Gastrocnemius medialis (tissue), 4 donors: ENCODE measurements at regions not wholly inside any gene's neighbourhood (a gene's known extent, or its start where the extent isn't known, plus 50 kb on each side); places are given as distances from the start of the nearest gene placed in this dataset.

Experiments used
- ATAC-seq, 2 donors: fragments of 150-250 bp; one replicate each; pipeline ENCODE4 v1.9.1; 2016
- DNase-seq, 2 donors: peaks; one replicate each; pipeline ENCODE4 v3.0.0-alpha.2; 2019
- H3K27ac ChIP-seq, 4 donors: fragments of 200-600 bp; sonication (generic); 1 replicate in 1 of 4; 2 replicates in 3 of 4; pipeline ENCODE4 v1.5.1; 2016 to 2018; ENCODE audit warnings: mild to moderate bottlenecking in 2 of 4, moderate library complexity in 1 of 4
- H3K27me3 ChIP-seq, 3 donors: fragments of 200-600 bp; sonication (generic) in 2 of 3; 1 replicate in 1 of 3; 2 replicates in 2 of 3; pipeline versions ENCODE4 v1.5.1 to v1.6.0; 2016 to 2019; ENCODE audit warnings: mild to moderate bottlenecking in 1 of 3, moderate library complexity in 1 of 3
- H3K36me3 ChIP-seq, 2 donors: fragments of 200-600 bp; sonication (generic) in 1 of 2; one replicate each; pipeline ENCODE4 v1.5.1; 2017 to 2018
- H3K4me1 ChIP-seq, 2 donors: fragments of 200-600 bp; sonication (generic) in 1 of 2; one replicate each; pipeline ENCODE4 v1.5.1; 2016 to 2017; ENCODE audit warnings: mild to moderate bottlenecking in 2 of 2
- H3K4me3 ChIP-seq, 4 donors: fragments of 200-600 bp; sonication (generic) in 3 of 4; 1 replicate in 1 of 4; 2 replicates in 3 of 4; pipeline ENCODE4 v1.5.1; 2016 to 2019; ENCODE audit warnings: mild to moderate bottlenecking in 2 of 4
- H3K9me3 ChIP-seq, 3 donors: fragments of 200-600 bp; sonication (generic) in 2 of 3; 1 replicate in 1 of 3; 2 replicates in 2 of 3; pipeline ENCODE4 v1.5.1; 2016 to 2019
- POLR2A ChIP-seq, 2 donors: fragments of 450-650 bp; IDR thresholded peaks; one replicate each; pipeline ENCODE4 v1.6.1; 2017; ENCODE audit warnings: antibody characterized with exemption in 2 of 2, mild to moderate bottlenecking in 2 of 2, moderate library complexity in 2 of 2
- in situ Hi-C, 4 donors: fragments of 200-750 bp; cut with MboI; loops; one replicate each; pipeline versions ENCODE4 v1.15.0 to v1.8.0; 2017; ENCODE audit warnings: low sequenced_read_pairs in 4 of 4
- intact Hi-C: fragments of 100-400 bp; cut with DNase I; formaldehyde crosslinking; loops from one replicate; pipeline ENCODE4 v1.15.1; 2023; ENCODE audit warnings: low total_unique reads
- TF ChIP-seq, protein P1 (sequence below), 5 experiments: fragments of 450-650 bp in 3 of 5; fragments of 200-600 bp in 2 of 5; sonication (generic) in 2 of 5; IDR thresholded peaks in 4 of 5; conservative IDR thresholded peaks in 1 of 5; 1 replicate in 4 of 5; 2 replicates in 1 of 5; pipeline ENCODE4 v1.5.1; 2016 to 2019; ENCODE audit warnings: antibody characterized with exemption in 5 of 5, mild to moderate bottlenecking in 3 of 5, moderate library complexity in 3 of 5

DNA sequence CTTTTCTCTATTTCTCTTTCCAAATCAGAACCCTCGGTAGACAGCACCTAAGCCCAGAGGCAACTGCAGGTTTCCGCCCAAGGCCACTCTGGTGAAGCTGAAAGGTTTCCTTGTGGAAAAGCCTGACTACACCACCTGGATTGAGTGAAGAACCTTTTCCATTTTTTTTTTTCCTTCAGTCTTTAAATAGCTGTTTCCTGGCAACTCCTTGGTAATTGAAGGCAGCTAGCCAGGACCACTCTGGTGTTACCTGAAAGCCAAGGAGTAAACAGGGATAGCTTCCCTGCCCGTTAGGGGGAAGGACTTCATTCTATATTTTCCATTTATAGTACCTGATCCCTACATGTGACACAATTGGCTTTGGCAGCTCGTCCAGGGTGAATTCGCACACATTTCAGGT is 1238.4 kb downstream of the GRIK2 start:
- H3K36me3 ChIP-seq: no peaks in the 10 kb centered on the region
- in situ Hi-C loops (no loop called here), intact Hi-C loops (no loop called here)
- no peaks in the 10 kb centered on the region for H3K9me3 ChIP-seq
- H3K4me1 ChIP-seq: no peaks in the 10 kb centered on the region
- no peak for ATAC-seq
- H3K4me3 ChIP-seq: no peak overlapping the region
- no peaks in the 10 kb centered on the region for H3K27me3 ChIP-seq
- TF ChIP-seq POLR2A (IDR thresholded peaks at IDR 0.05): no peak
- TF ChIP-seq, protein P1, sequence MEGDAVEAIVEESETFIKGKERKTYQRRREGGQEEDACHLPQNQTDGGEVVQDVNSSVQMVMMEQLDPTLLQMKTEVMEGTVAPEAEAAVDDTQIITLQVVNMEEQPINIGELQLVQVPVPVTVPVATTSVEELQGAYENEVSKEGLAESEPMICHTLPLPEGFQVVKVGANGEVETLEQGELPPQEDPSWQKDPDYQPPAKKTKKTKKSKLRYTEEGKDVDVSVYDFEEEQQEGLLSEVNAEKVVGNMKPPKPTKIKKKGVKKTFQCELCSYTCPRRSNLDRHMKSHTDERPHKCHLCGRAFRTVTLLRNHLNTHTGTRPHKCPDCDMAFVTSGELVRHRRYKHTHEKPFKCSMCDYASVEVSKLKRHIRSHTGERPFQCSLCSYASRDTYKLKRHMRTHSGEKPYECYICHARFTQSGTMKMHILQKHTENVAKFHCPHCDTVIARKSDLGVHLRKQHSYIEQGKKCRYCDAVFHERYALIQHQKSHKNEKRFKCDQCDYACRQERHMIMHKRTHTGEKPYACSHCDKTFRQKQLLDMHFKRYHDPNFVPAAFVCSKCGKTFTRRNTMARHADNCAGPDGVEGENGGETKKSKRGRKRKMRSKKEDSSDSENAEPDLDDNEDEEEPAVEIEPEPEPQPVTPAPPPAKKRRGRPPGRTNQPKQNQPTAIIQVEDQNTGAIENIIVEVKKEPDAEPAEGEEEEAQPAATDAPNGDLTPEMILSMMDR (IDR thresholded peaks at IDR 0.05 in 4 of 5, conservative IDR thresholded peaks at IDR 0.05 in 1 of 5): no peak
- no peak overlapping the region for H3K27ac ChIP-seq
- DNase-seq: no peak

DNA sequence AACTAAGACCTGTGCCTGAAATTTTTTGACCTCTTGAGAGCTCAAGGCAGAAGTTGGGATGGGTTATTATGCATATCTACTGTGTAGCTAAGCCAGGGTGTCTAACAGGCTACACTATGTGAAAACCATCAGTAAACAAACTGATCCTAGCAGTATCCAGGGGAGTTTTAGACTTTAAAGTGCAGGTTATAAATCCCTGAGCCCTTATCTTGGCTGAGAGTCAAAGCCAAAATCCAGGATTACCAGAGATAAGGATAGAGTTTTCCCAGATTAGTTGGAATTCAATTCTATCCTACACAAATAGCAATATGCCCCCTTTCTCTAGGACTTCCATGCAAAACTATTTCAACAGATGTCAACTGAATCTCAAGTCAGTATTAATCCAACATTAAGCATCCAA is 1229.7 kb downstream of the GRIK2 start:
- Histone ChIP-seq H3K36me3 (no peaks in the 10 kb centered on the region), H3K4me1 (no peaks in the 10 kb centered on the region), H3K9me3 (no peaks in the 10 kb centered on the region), H3K4me3 (no peak overlapping the region), H3K27ac (no peak overlapping the region), H3K27me3 (no peaks in the 10 kb centered on the region)
- in situ Hi-C loops: no loop called here
- DNase-seq (no peak), ATAC-seq (no peak)
- TF ChIP-seq, protein P1 (IDR thresholded peaks at IDR 0.05 in 4 of 5, conservative IDR thresholded peaks at IDR 0.05 in 1 of 5): no peak
- TF ChIP-seq POLR2A (IDR thresholded peaks at IDR 0.05): no peak
- intact Hi-C loops: no loop called here

DNA sequence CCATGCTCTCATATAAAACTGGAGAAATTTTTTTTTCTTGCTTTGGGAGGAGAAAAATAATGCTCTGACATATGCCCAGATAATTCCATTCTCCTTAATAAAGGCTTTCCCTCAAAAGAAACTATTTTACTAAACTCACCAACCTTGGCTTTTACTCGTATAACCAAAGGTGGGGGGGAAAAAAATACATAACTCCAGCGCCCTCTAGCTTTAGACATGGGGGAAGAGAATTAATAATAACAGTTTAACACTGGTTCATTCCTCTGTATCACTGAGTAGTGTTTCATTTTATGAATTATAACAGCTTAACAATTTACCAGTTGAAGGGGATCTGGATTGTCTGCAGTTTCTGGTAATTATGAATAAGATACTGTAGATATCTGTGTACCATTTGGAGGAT is 1226.1 kb downstream of the GRIK2 start:
- no peaks in the 10 kb centered on the region for H3K27me3 ChIP-seq
- no peak for TF ChIP-seq POLR2A (IDR thresholded peaks at IDR 0.05)
- TF ChIP-seq, protein P1 (IDR thresholded peaks at IDR 0.05 in 4 of 5, conservative IDR thresholded peaks at IDR 0.05 in 1 of 5): peak in 1 of 5 experiments; percentile 11
- ATAC-seq (no peak), DNase-seq (no peak)
- H3K27ac ChIP-seq: no peak overlapping the region
- H3K9me3 ChIP-seq: no peaks in the 10 kb centered on the region
- in situ Hi-C loops (no loop called here), intact Hi-C loops (no loop called here)
- H3K4me1 ChIP-seq: no peaks in the 10 kb centered on the region
- H3K4me3 ChIP-seq: no peak overlapping the region
- no peaks in the 10 kb centered on the region for H3K36me3 ChIP-seq

DNA sequence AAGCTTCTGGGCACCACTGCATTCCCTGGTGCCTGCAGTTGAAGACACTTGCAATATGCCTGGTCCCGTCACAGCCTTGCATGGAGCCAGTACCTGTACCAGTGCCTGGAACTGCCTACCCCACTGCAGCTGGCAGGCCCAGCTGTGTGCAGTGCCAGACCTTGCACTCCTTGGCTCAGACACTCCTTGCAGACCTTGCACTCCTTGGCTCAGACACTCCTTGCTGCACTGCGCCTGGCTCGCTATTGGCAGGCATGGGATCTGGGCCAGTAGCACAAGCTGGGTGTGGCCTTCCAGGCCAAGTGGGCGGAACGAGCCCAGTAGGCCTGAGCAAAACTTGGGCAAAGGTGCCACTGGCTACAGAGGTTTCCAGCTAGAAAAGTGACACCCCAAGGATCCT is 1189.1 kb downstream of the GRIK2 start:
- TF ChIP-seq POLR2A (IDR thresholded peaks at IDR 0.05): no peak
- TF ChIP-seq, protein P1 (IDR thresholded peaks at IDR 0.05 in 4 of 5, conservative IDR thresholded peaks at IDR 0.05 in 1 of 5): no peak
- in situ Hi-C loops: no loop called here
- no peaks in the 10 kb centered on the region for H3K36me3 ChIP-seq
- no peak overlapping the region for H3K27ac ChIP-seq
- no peak overlapping the region for H3K4me3 ChIP-seq
- H3K9me3 ChIP-seq: no peaks in the 10 kb centered on the region
- no peaks in the 10 kb centered on the region for H3K4me1 ChIP-seq
- DNase-seq (no peak), ATAC-seq (no peak)
- no peaks in the 10 kb centered on the region for H3K27me3 ChIP-seq
- intact Hi-C loops: no loop called here

DNA sequence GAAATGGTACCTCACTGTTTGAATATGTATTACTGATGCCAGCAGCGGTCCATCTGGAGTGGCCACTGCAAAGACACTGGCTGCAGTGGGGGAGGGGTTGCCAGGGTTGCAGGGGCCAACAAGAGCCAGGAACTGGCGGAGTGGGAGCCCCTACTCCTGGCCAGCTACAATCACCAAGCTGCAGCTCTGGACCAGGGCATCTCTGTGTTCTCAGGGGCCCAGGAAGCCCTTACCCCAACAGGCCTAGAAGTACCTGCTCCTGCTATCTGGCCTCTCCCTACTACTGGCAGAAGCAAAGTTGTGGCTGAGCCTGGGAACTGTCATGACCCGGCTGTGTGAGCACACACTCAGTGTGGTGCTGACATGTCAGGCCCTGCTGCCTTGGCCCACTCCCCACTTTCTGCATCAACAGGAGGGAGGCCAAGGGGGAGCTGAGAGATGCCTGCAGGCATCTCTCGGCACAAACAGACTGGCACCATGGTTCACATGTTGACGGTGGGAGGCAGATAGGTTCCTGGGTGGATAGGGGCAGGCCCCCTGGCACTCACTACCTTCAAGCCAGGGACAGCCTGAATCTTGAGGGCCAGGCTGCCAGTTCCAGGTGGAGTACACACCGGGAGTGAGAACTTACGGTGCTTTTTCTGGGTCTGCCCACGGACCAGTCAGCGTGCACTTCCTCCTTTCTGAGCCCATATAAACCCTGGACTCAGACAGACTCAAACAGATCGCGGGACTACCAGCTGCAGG is 1188.0 kb downstream of the GRIK2 start:
- no peaks in the 10 kb centered on the region for H3K4me1 ChIP-seq
- no peak overlapping the region for H3K27ac ChIP-seq
- TF ChIP-seq, protein P1 (IDR thresholded peaks at IDR 0.05 in 4 of 5, conservative IDR thresholded peaks at IDR 0.05 in 1 of 5): no peak
- no peak for TF ChIP-seq POLR2A (IDR thresholded peaks at IDR 0.05)
- in situ Hi-C loops (no loop called here), intact Hi-C loops (no loop called here)
- H3K4me3 ChIP-seq: no peak overlapping the region
- H3K9me3 ChIP-seq: no peaks in the 10 kb centered on the region
- H3K27me3 ChIP-seq: no peaks in the 10 kb centered on the region
- DNase-seq: no peak
- H3K36me3 ChIP-seq: no peaks in the 10 kb centered on the region
- ATAC-seq: no peak
